ENCODE measurements at regions not wholly inside any gene's neighbourhood (a gene's known extent, or its start where the extent isn't known, plus 50 kb on each side); places are given as distances from the start of the nearest gene placed in this dataset.

GRCh38 chrX:94123062-94123461 lies 449.1 kb downstream of the FAM133A start:
- Histone ChIP-seq H3K9me3 (ENCODE audit: insufficient read depth, low read depth, low read length) (no peaks in the 10 kb centered on the region), H3K9ac (ENCODE audit: low read depth, low read length) (no peak overlapping the region), H3K4me1 (ENCODE audit: insufficient read depth, low read length) (no peaks in the 10 kb centered on the region), H3K27me3 (ENCODE audit: insufficient read depth, low read length) (no peaks in the 10 kb centered on the region), H3K27ac (ENCODE audit: low read length) (no peak overlapping the region), H3K36me3 (ENCODE audit: insufficient read depth, low read depth, low read length) (no peaks in the 10 kb centered on the region), H3K4me3 (ENCODE audit: low read length) (no peak overlapping the region)

- H3K36me3 ChIP-seq (ENCODE audit: insufficient read depth, low read depth, low read length), result no peaks in the 10 kb centered on the region
- no peak overlapping the region for H3K9ac ChIP-seq (ENCODE audit: low read depth, low read length)
- no peaks in the 10 kb centered on the region for H3K27me3 ChIP-seq (ENCODE audit: insufficient read depth, low read length)
- no peak overlapping the region for H3K4me3 ChIP-seq (ENCODE audit: low read length)
- no peak overlapping the region for H3K27ac ChIP-seq (ENCODE audit: low read length)
- H3K4me1 ChIP-seq (ENCODE audit: insufficient read depth, low read length), result no peaks in the 10 kb centered on the region
- H3K9me3 ChIP-seq (ENCODE audit: insufficient read depth, low read depth, low read length), result no peaks in the 10 kb centered on the region
Measured at GRCh38 chrX:94162971-94163370, 489.0 kb downstream of the FAM133A start.

DNA sequence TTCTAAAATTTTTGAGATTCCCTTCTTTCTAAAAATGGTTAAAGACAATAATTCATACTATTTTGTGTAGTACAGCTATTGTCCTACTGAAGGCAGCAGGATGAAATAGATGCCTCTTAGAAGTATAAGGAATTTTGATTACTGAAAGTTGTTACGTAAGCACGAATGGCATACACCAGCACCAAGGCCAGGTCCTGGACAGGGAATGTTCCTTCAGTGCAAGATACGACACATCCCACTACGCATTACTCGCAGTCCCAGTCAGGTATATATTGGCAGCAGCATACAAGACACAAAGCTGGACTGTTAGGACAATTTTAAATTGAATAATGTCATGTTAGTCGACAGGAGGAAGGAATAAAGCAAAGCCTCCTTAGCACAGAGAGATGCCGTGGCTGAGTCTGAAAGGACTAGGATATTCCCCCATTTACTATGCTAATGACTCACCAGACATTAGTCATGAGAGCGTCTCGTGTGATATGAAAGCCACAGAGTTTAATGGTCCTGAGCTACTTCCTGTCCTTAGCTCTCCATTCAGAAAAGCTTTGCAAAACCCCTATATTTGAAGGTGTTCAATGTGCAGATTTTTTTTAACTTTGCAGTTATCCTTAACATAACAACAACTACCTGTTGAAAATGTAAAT lies 504.3 kb downstream of the FAM133A start:
- H3K36me3 ChIP-seq (ENCODE audit: insufficient read depth, low read depth, low read length), result no peaks in the 10 kb centered on the region
- no peak overlapping the region for H3K27ac ChIP-seq (ENCODE audit: low read length)
- no peaks in the 10 kb centered on the region for H3K9me3 ChIP-seq (ENCODE audit: insufficient read depth, low read depth, low read length)
- no peaks in the 10 kb centered on the region for H3K27me3 ChIP-seq (ENCODE audit: insufficient read depth, low read length)
- no peak overlapping the region for H3K4me3 ChIP-seq (ENCODE audit: low read length)
- no peak overlapping the region for H3K9ac ChIP-seq (ENCODE audit: low read depth, low read length)
- no peaks in the 10 kb centered on the region for H3K4me1 ChIP-seq (ENCODE audit: insufficient read depth, low read length)

DNA sequence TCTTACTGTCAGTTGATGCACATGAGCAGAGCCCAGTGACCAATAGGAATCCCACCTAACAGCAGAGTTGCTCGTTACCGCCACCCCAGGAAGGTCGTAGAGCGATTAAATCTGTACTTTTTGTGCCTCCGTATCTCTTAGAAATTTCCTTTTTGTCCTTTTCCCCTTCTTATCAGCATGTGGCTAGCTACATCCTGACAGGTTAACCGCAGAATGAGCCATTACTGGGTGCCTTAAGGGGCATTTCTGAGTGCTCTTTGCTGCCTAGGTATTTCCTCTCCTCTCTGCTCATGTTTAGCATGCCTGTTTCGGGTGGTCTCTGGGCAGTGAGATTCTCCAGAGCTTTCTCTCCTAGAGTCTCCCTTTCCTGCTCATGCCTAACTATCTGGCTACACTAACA lies 530.5 kb downstream of the FAM133A start:
- Histone ChIP-seq H3K4me1 (ENCODE audit: insufficient read depth, low read length) (no peaks in the 10 kb centered on the region), H3K4me3 (ENCODE audit: low read length) (no peak overlapping the region), H3K9me3 (ENCODE audit: insufficient read depth, low read depth, low read length) (no peaks in the 10 kb centered on the region), H3K27ac (ENCODE audit: low read length) (no peak overlapping the region), H3K36me3 (ENCODE audit: insufficient read depth, low read depth, low read length) (no peaks in the 10 kb centered on the region), H3K9ac (ENCODE audit: low read depth, low read length) (no peak overlapping the region), H3K27me3 (ENCODE audit: insufficient read depth, low read length) (no peaks in the 10 kb centered on the region)

GRCh38 chrX:94216738-94217137 lies 542.7 kb downstream of the FAM133A start:
- H3K4me1 ChIP-seq (ENCODE audit: insufficient read depth, low read length), result peaks cover 8% of the 10 kb centered on the region; the same call in 1 of the 2 replicates
- no peak overlapping the region for H3K27ac ChIP-seq (ENCODE audit: low read length)
- no peaks in the 10 kb centered on the region for H3K9me3 ChIP-seq (ENCODE audit: insufficient read depth, low read depth, low read length)
- H3K27me3 ChIP-seq (ENCODE audit: insufficient read depth, low read length), result no peaks in the 10 kb centered on the region
- 0 out of 2 replicates have a peak overlapping the region, but pooled peaks have one; percentile 5 for H3K9ac ChIP-seq (ENCODE audit: low read depth, low read length)
- no peaks in the 10 kb centered on the region for H3K36me3 ChIP-seq (ENCODE audit: insufficient read depth, low read depth, low read length)
- 0 out of 2 replicates have a peak overlapping the region, but pooled peaks have one; percentile 4 for H3K4me3 ChIP-seq (ENCODE audit: low read length)

DNA sequence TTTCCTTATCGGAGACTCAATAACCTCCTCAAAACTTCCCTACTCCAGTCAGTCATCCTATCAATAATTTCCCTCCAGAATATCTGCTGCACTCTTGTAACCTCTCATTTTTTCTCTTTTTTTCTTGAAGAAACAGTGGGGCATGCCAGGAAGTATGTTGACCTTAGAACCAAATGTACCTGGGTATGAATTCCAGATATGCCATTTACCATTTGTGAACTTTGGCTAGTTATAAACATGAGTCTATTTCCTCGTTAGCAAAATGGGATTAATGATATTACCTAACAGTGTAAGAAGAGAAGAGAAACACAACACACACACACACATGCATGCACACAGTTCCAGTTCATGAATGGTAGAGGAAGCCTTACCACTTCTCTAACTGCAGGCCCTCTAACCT lies 578.2 kb downstream of the FAM133A start:
- no peak overlapping the region for H3K4me3 ChIP-seq (ENCODE audit: low read length)
- no peak overlapping the region for H3K27ac ChIP-seq (ENCODE audit: low read length)
- H3K9ac ChIP-seq (ENCODE audit: low read depth, low read length), result no peak overlapping the region
- no peaks in the 10 kb centered on the region for H3K4me1 ChIP-seq (ENCODE audit: insufficient read depth, low read length)
- no peaks in the 10 kb centered on the region for H3K9me3 ChIP-seq (ENCODE audit: insufficient read depth, low read depth, low read length)
- H3K36me3 ChIP-seq (ENCODE audit: insufficient read depth, low read depth, low read length), result no peaks in the 10 kb centered on the region
- H3K27me3 ChIP-seq (ENCODE audit: insufficient read depth, low read length), result no peaks in the 10 kb centered on the region

- Histone ChIP-seq H3K4me1 (ENCODE audit: insufficient read depth, low read length) (no peaks in the 10 kb centered on the region), H3K4me3 (ENCODE audit: low read length) (no peak overlapping the region), H3K27me3 (ENCODE audit: insufficient read depth, low read length) (no peaks in the 10 kb centered on the region), H3K9me3 (ENCODE audit: insufficient read depth, low read depth, low read length) (no peaks in the 10 kb centered on the region), H3K9ac (ENCODE audit: low read depth, low read length) (no peak overlapping the region), H3K27ac (ENCODE audit: low read length) (no peak overlapping the region), H3K36me3 (ENCODE audit: insufficient read depth, low read depth, low read length) (no peaks in the 10 kb centered on the region)
Measured at GRCh38 chrX:94256396-94256795, 582.4 kb downstream of the FAM133A start.

- Histone ChIP-seq H3K4me3 (ENCODE audit: low read length) (no peak overlapping the region), H3K36me3 (ENCODE audit: insufficient read depth, low read depth, low read length) (no peaks in the 10 kb centered on the region), H3K9ac (ENCODE audit: low read depth, low read length) (no peak overlapping the region), H3K27ac (ENCODE audit: low read length) (no peak overlapping the region), H3K4me1 (ENCODE audit: insufficient read depth, low read length) (no peaks in the 10 kb centered on the region), H3K27me3 (ENCODE audit: insufficient read depth, low read length) (no peaks in the 10 kb centered on the region), H3K9me3 (ENCODE audit: insufficient read depth, low read depth, low read length) (no peaks in the 10 kb centered on the region)
Measured at GRCh38 chrX:94265323-94265722, 591.3 kb downstream of the FAM133A start.

GRCh38 chrX:94288325-94288724 lies 614.3 kb downstream of the FAM133A start:
- Histone ChIP-seq H3K27ac (ENCODE audit: low read length) (peak overlapping the region; percentile 46), H3K9me3 (ENCODE audit: insufficient read depth, low read depth, low read length) (no peaks in the 10 kb centered on the region), H3K4me3 (ENCODE audit: low read length) (no peak overlapping the region; the same call in 1 of the 2 replicates), H3K27me3 (ENCODE audit: insufficient read depth, low read length) (no peaks in the 10 kb centered on the region), H3K9ac (ENCODE audit: low read depth, low read length) (no peak overlapping the region), H3K36me3 (ENCODE audit: insufficient read depth, low read depth, low read length) (no peaks in the 10 kb centered on the region), H3K4me1 (ENCODE audit: insufficient read depth, low read length) (no peaks in the 10 kb centered on the region; the same call in 1 of the 2 replicates)

DNA sequence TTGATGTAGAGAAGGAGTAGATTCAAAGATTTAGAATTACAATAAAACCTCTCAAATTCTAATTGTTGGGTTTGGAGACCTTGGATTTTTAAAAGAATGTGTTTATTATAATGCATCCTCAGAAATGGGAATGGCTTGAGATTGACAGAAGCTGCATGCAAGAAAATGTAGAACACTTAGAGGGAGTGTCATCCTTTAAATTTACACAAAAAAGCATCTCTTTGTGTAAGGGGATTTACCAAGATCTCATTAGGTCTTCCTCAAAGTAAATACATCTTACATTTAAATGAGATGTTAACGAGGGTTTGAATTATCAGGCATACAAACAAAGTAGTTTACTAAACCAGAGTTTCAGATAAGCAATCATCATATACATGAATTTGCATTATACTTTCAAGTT lies 615.0 kb downstream of the FAM133A start:
- Histone ChIP-seq H3K27ac (ENCODE audit: low read length) (no peak overlapping the region), H3K36me3 (ENCODE audit: insufficient read depth, low read depth, low read length) (no peaks in the 10 kb centered on the region), H3K27me3 (ENCODE audit: insufficient read depth, low read length) (no peaks in the 10 kb centered on the region), H3K9me3 (ENCODE audit: insufficient read depth, low read depth, low read length) (no peaks in the 10 kb centered on the region), H3K4me3 (ENCODE audit: low read length) (no peak overlapping the region), H3K4me1 (ENCODE audit: insufficient read depth, low read length) (no peaks in the 10 kb centered on the region; the same call in 1 of the 2 replicates), H3K9ac (ENCODE audit: low read depth, low read length) (no peak overlapping the region)

DNA sequence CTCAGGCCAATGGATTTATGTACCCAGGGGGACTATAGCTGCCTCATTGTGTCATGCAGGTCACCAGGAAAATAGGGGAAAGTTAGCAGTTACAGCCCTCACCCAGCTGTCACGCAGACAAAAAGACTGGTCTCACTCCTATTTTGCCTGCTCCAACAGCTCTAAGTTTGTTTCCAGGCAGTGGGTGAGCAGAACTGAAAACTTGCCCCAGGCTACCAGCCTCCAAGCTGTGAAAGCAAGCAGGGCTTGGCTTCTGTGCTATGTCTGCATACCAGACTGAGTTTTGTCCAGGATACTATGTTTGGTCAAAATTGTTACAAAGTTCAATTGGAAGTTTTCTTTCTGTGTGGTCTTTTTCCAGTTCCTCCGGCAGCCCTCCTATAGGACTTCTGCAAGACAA lies 628.4 kb downstream of the FAM133A start:
- no peaks in the 10 kb centered on the region for H3K27me3 ChIP-seq (ENCODE audit: insufficient read depth, low read length)
- H3K4me1 ChIP-seq (ENCODE audit: insufficient read depth, low read length), result no peaks in the 10 kb centered on the region; the same call in 1 of the 2 replicates
- no peak overlapping the region for H3K9ac ChIP-seq (ENCODE audit: low read depth, low read length)
- no peak overlapping the region for H3K4me3 ChIP-seq (ENCODE audit: low read length)
- H3K36me3 ChIP-seq (ENCODE audit: insufficient read depth, low read depth, low read length), result no peaks in the 10 kb centered on the region
- peaks cover 9% of the 10 kb centered on the region; the same call in 1 of the 2 replicates for H3K9me3 ChIP-seq (ENCODE audit: insufficient read depth, low read depth, low read length)
- H3K27ac ChIP-seq (ENCODE audit: low read length), result no peak overlapping the region

DNA sequence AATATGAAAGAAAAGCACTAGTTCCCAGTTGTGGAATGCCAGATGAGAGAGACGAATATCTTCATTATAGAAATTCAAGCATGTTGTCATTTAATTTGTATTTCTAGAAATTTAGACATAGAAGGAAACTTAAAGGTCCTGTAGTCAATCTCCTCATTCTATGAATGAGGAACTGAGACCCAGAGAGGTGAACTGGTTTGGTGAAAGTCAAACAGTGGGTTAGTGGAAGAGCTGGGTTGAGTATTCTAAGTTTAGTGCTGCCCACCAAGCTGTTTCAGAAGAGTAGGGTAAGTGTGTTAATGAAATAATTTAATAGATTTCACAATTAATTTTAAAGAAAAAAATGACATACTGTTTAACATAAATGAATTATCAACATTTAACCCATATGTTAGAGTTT lies 655.2 kb downstream of the FAM133A start:
- H3K36me3 ChIP-seq (ENCODE audit: insufficient read depth, low read depth, low read length), result no peaks in the 10 kb centered on the region
- no peak overlapping the region for H3K27ac ChIP-seq (ENCODE audit: low read length)
- no peak overlapping the region for H3K4me3 ChIP-seq (ENCODE audit: low read length)
- peaks cover 1% of the 10 kb centered on the region for H3K9me3 ChIP-seq (ENCODE audit: insufficient read depth, low read depth, low read length)
- no peaks in the 10 kb centered on the region for H3K27me3 ChIP-seq (ENCODE audit: insufficient read depth, low read length)
- no peak overlapping the region for H3K9ac ChIP-seq (ENCODE audit: low read depth, low read length)
- 0 out of 2 replicates have a peak, but pooled peaks cover 2% of the 10 kb centered on the region for H3K4me1 ChIP-seq (ENCODE audit: insufficient read depth, low read length)
